MCF 10A (cell line): ENCODE measurements at regions not wholly inside any gene's neighbourhood (a gene's known extent, or its start where the extent isn't known, plus 50 kb on each side); places are given as distances from the start of the nearest gene placed in this dataset.

Source experiments
- BruUV-seq: library from RNA; stranded (reverse); fragments of 400-500 nt; replicated peaks from 2 replicates; lab custom pipeline; 2021; lab: Mats Ljungman, UMichigan
- CTCF ChIA-PET: fragments of 300-600 bp; sonication (Branson Sonifier 250); formaldehyde crosslinking; extraction: SDS; loops from one replicate; lab custom pipeline; 2021; ENCODE audit warnings: antibody characterized with exemption, inconsistent platforms; lab: Yijun Ruan, JAX
- POLR2A ChIA-PET: fragments of 300-600, 350-650 bp; sonication (Branson Sonifier 250); formaldehyde crosslinking; extraction: SDS; loops from one replicate; lab custom pipeline; 2020; ENCODE audit warnings: antibody characterized with exemption, inconsistent platforms; lab: Yijun Ruan, JAX
- DNase-seq: peaks from one replicate; pipeline ENCODE4 v3.0.0-alpha.2; 2018; ENCODE audit not compliant: unreplicated experiment
- H3K27ac Mint-ChIP-seq: one replicate; pipeline ENCODE4 v1.8.0; 2022; ENCODE audit warnings: mild to moderate bottlenecking, low read depth, mixed read lengths; ENCODE audit not compliant: unreplicated experiment
- H3K27me3 Mint-ChIP-seq: one replicate; pipeline ENCODE4 v1.8.0; 2022; ENCODE audit warnings: mixed read lengths; ENCODE audit not compliant: insufficient read depth, unreplicated experiment
- H3K36me3 Mint-ChIP-seq: one replicate; pipeline ENCODE4 v1.8.0; 2022; ENCODE audit warnings: mild to moderate bottlenecking, moderate library complexity, mixed read lengths; ENCODE audit not compliant: insufficient read depth, unreplicated experiment
- H3K4me1 Mint-ChIP-seq: one replicate; pipeline ENCODE4 v1.8.0; 2022; ENCODE audit warnings: mixed read lengths; ENCODE audit not compliant: insufficient read depth, unreplicated experiment
- H3K4me3 Mint-ChIP-seq: one replicate; pipeline ENCODE4 v1.8.0; 2022; ENCODE audit warnings: mild to moderate bottlenecking, moderate library complexity, mixed read lengths; ENCODE audit not compliant: unreplicated experiment
- H3K9me3 Mint-ChIP-seq: one replicate; pipeline ENCODE4 v1.8.0; 2022; ENCODE audit warnings: mixed read lengths; ENCODE audit not compliant: unreplicated experiment
- intact Hi-C: fragments of 100-400 bp; cut with micrococcal nuclease; formaldehyde crosslinking; loops from 2 replicates; pipeline ENCODE4 v1.14.1; 2022
- TF ChIP-seq, protein P1 (sequence below): fragments of 200-600 bp; IDR thresholded peaks from one replicate; pipeline ENCODE4 v1.8.0; 2022; ENCODE audit warnings: antibody characterized with exemption, mild to moderate bottlenecking; ENCODE audit not compliant: unreplicated experiment

DNA sequence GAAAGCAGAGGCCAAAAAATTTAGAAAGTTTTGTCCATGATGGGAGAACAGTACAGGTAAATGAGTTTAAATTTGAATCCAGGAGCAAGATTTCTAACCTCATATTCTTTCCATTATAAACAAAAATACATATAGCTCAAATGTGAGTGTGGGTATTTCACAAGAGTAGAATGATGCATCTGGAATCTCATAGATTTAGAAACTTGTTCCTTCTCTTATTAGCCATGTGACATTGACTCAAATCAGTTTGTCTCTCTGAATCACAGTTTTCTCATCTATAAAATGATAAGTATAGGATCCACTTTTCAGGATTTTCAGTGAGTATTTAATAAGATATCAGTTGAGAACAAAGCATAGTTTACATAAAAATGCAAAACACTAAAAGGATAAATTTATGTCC is 436.3 kb upstream of the PAPPA start:
- ChIA-PET POLR2A (interaction anchor here (1.4 kb wide), 1 partner anchor 12 kb away, joined by 4 read pairs; no protein-coding TSS in a partner anchor), CTCF (interaction anchor here (1.0 kb wide), 1 partner anchor 20 kb away, joined by 5 read pairs; no protein-coding TSS in a partner anchor)
- TF ChIP-seq, protein P1, sequence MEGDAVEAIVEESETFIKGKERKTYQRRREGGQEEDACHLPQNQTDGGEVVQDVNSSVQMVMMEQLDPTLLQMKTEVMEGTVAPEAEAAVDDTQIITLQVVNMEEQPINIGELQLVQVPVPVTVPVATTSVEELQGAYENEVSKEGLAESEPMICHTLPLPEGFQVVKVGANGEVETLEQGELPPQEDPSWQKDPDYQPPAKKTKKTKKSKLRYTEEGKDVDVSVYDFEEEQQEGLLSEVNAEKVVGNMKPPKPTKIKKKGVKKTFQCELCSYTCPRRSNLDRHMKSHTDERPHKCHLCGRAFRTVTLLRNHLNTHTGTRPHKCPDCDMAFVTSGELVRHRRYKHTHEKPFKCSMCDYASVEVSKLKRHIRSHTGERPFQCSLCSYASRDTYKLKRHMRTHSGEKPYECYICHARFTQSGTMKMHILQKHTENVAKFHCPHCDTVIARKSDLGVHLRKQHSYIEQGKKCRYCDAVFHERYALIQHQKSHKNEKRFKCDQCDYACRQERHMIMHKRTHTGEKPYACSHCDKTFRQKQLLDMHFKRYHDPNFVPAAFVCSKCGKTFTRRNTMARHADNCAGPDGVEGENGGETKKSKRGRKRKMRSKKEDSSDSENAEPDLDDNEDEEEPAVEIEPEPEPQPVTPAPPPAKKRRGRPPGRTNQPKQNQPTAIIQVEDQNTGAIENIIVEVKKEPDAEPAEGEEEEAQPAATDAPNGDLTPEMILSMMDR: no peak
- no TSS peak for BruUV-seq
- Mint-ChIP-seq H3K9me3 (peaks cover 6% of the 10 kb centered on the region), H3K36me3 (no peaks in the 10 kb centered on the region), H3K27ac (peak overlapping the region; percentile 15), H3K4me3 (no peak overlapping the region), H3K27me3 (no peaks in the 10 kb centered on the region), H3K4me1 (peaks cover 27% of the 10 kb centered on the region)
- intact Hi-C loops: loop anchor here (10.0 kb wide), 1 partner anchor 138 kb away; no protein-coding TSS in a partner anchor
- peak; percentile 39 for DNase-seq

DNA sequence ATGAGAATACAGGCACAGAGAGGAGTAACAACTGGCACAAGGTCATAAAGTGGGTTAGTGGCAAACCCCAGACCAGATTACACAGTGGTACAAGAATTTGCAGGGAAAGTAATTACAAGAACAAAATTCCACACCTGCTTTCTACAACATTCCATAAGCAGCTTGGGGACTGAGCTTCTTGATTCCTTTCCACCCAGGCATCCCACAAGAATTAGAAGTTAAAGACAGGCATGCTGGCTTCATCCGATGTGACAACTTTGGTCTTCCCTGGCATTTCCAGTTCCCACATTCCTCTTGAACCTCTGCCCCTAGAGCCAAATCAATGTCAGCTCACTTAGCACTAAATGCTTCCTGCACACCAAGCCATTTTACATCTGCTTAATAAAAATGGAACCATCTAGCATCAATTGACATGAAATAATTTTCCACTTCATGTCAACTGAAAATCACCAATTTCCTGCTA is 435.8 kb upstream of the PAPPA start:
- TF ChIP-seq, protein P1: no peak
- no peak for DNase-seq
- H3K4me3 Mint-ChIP-seq: no peak overlapping the region
- no TSS peak for BruUV-seq
- peaks cover 6% of the 10 kb centered on the region for H3K9me3 Mint-ChIP-seq
- H3K36me3 Mint-ChIP-seq: no peaks in the 10 kb centered on the region
- ChIA-PET CTCF (interaction anchor here (0.5 to 1.0 kb wide), 2 partner anchors 20 to 1400 kb away, joined by 5 read pairs; no protein-coding TSS in a partner anchor), POLR2A (interaction anchor here (1.4 kb wide), 1 partner anchor 12 kb away, joined by 4 read pairs; no protein-coding TSS in a partner anchor)
- H3K27me3 Mint-ChIP-seq: no peaks in the 10 kb centered on the region
- intact Hi-C loops: loop anchor here (10.0 kb wide), 1 partner anchor 137 kb away; no protein-coding TSS in a partner anchor
- H3K4me1 Mint-ChIP-seq: peaks cover 27% of the 10 kb centered on the region
- H3K27ac Mint-ChIP-seq: peak overlapping the region; percentile 15

DNA sequence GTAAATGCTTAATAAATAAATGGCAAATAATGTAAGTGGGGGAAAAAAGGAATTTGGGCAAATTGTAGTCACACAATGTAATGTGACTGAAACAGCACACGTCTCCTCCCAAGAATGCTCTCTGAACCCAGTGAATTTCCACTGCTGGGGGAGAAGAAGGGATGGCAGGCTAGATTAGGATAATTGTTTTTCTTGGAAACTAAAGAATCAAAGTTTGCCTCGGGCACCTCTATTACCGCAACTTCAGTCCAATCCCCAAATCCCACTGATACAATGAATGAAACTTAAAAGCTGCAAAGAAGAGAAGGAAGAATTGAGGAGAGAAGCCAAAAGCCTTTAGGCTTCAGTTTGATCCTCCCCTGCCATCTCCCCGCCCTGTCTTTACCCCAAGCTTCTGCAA is 423.2 kb upstream of the PAPPA start:
- peak; percentile 52 for DNase-seq
- POLR2A ChIA-PET: interaction anchor here (0.5 to 0.7 kb wide), 2 partner anchors 8 to 60 kb away, joined by 3 read pairs; no protein-coding TSS in a partner anchor
- Mint-ChIP-seq H3K9me3 (peaks cover 10% of the 10 kb centered on the region), H3K36me3 (no peaks in the 10 kb centered on the region), H3K27ac (peak overlapping the region; percentile 66), H3K27me3 (no peaks in the 10 kb centered on the region), H3K4me3 (no peak overlapping the region), H3K4me1 (peaks cover 14% of the 10 kb centered on the region)
- TF ChIP-seq, protein P1: no peak
- BruUV-seq: no TSS peak
- intact Hi-C loops: no loop called here
- CTCF ChIA-PET: interaction anchor here (0.7 kb wide), 1 partner anchor 887 kb away, joined by 3 read pairs; no protein-coding TSS in a partner anchor

DNA sequence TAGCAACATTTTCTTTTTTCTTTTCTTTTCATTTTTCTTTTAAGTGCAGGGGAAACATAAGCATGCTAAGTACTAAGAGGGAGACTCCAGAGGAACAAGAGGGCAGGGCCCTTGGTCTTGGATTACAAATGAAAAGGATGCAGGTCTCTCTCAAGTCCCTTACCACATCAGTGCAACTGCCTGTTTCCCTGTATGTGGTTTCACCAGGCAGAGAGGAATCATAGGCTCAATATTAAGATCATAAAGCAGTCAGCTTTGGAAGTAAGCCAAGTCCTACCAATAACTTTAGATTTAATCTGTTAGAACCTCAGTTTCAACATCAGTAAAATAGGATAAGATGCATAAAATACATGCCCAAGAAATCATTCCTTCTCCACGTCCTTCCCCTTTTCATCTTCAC is 422.7 kb upstream of the PAPPA start:
- intact Hi-C loops: no loop called here
- no TSS peak for BruUV-seq
- ChIA-PET CTCF (no interaction called here), POLR2A (interaction anchor here (0.5 kb wide), 1 partner anchor 61 kb away, joined by 3 read pairs; no protein-coding TSS in a partner anchor)
- Mint-ChIP-seq H3K36me3 (no peaks in the 10 kb centered on the region), H3K4me3 (no peak overlapping the region), H3K27me3 (no peaks in the 10 kb centered on the region), H3K4me1 (peaks cover 14% of the 10 kb centered on the region), H3K27ac (peak overlapping the region; percentile 66), H3K9me3 (peaks cover 10% of the 10 kb centered on the region)
- TF ChIP-seq, protein P1: no peak
- DNase-seq: peak; percentile 24
